ENCODE measurements at regions not wholly inside any gene's neighbourhood (a gene's known extent, or its start where the extent isn't known, plus 50 kb on each side); places are given as distances from the start of the nearest gene placed in this dataset.

DNA sequence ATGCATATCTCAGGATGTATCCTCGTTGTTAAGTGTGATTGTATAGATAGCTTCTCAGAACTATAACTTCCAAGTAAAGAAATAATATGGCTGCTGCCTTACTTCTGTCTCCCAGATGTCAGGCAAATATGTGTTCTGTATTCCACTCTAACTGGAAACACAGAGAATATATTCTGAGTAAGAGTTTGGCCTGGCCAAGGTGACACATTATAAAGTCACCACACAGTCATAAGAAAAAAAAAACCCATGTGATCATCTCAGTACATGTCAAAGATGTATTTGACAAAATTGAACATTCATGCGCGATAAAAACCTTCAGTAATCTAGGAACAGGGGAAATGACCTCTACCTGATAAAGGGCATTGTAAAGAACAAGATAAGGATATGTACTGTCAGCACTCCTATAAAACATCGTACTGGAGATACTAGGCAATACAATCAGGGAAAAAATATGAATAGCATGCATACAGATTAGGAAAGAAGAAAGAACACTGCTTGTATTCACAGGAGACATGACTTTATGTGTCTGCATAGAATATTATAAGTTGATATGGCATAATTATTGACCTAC, 207.1 kb downstream of the ZNF330 start:
- no peaks in the 10 kb centered on the region for H3K4me1 ChIP-seq (ENCODE audit: low read depth, poor library complexity, severe bottlenecking)

DNA sequence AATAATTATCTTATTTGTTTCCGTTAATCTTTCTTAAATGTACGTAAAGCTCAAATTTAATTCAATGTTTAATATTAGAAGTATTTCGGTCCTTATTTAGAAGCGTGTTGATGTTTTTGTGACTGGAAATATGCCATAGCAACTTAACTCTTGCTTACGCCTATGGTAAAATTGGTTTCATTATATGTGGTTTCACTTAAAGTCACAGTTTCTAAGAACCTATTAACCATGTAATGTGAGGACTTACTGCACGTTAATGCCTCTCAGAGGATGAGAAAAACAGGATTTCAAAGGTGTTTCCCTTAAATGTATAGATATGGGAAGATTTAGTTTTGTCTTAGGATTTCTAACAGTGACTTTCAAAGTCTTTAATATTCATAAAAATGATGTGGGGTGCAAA, 206.4 kb upstream of the IL15 start:
- H4K20me1 ChIP-seq (ENCODE audit: insufficient read depth): no peaks in the 10 kb centered on the region
- H3K79me2 ChIP-seq (ENCODE audit: insufficient read depth, low read depth): no peaks in the 10 kb centered on the region
- no peak overlapping the region for H2AFZ ChIP-seq (ENCODE audit: low read depth)
- H3K27me3 ChIP-seq (ENCODE audit: insufficient read depth, low read depth): no peaks in the 10 kb centered on the region
- no peak overlapping the region for H3K27ac ChIP-seq
- TF ChIP-seq, protein P1, sequence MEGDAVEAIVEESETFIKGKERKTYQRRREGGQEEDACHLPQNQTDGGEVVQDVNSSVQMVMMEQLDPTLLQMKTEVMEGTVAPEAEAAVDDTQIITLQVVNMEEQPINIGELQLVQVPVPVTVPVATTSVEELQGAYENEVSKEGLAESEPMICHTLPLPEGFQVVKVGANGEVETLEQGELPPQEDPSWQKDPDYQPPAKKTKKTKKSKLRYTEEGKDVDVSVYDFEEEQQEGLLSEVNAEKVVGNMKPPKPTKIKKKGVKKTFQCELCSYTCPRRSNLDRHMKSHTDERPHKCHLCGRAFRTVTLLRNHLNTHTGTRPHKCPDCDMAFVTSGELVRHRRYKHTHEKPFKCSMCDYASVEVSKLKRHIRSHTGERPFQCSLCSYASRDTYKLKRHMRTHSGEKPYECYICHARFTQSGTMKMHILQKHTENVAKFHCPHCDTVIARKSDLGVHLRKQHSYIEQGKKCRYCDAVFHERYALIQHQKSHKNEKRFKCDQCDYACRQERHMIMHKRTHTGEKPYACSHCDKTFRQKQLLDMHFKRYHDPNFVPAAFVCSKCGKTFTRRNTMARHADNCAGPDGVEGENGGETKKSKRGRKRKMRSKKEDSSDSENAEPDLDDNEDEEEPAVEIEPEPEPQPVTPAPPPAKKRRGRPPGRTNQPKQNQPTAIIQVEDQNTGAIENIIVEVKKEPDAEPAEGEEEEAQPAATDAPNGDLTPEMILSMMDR (conservative IDR thresholded peaks at IDR 0.05; ENCODE audit: low read depth, low read length): no peak
- H3K4me2 ChIP-seq: no peak overlapping the region
- no peaks in the 10 kb centered on the region for H3K4me1 ChIP-seq (ENCODE audit: low read depth, poor library complexity, severe bottlenecking)
- no peak overlapping the region for H3K9ac ChIP-seq
- no peaks in the 10 kb centered on the region for H3K36me3 ChIP-seq (ENCODE audit: insufficient read depth)
- H3K4me3 ChIP-seq (IDR thresholded peaks at IDR 0.05; ENCODE audit: insufficient read depth, low read depth, low read length): no peak overlapping the region

More for the DNA sequence above, 207.1 kb downstream of the ZNF330 start:
- H4K20me1 ChIP-seq (ENCODE audit: insufficient read depth): no peaks in the 10 kb centered on the region
- H3K27ac ChIP-seq: no peak overlapping the region
- H3K4me2 ChIP-seq: no peak overlapping the region
- no peak overlapping the region for H3K9ac ChIP-seq
- H3K36me3 ChIP-seq (ENCODE audit: insufficient read depth): no peaks in the 10 kb centered on the region
- no peak overlapping the region for H3K4me3 ChIP-seq (IDR thresholded peaks at IDR 0.05; ENCODE audit: insufficient read depth, low read depth, low read length)
- H3K27me3 ChIP-seq (ENCODE audit: insufficient read depth, low read depth): no peaks in the 10 kb centered on the region
- H3K79me2 ChIP-seq (ENCODE audit: insufficient read depth, low read depth): no peaks in the 10 kb centered on the region
- TF ChIP-seq, protein P1 (conservative IDR thresholded peaks at IDR 0.05; ENCODE audit: low read depth, low read length): no peak
- H2AFZ ChIP-seq (ENCODE audit: low read depth): no peak overlapping the region

DNA sequence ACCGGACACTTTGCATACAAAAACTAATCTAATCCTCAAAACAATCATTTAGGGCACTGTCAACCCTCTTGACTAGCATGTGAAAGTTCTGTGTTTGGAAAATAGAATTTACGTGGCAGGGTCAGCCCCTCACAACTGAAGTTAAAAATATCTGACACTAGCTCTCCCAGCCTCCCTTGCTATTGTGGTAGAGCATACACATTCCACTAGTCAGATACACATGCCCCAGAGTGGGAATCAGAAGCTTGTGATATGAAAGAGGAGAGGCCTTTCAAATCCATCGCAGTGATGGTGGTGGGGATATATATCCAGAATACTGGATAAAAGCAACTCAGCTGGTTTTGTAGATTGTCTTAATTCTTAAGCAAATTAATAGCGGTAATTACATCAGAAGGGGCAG, 205.7 kb upstream of the IL15 start:
- TF ChIP-seq, protein P1 (conservative IDR thresholded peaks at IDR 0.05; ENCODE audit: low read depth, low read length): no peak

DNA sequence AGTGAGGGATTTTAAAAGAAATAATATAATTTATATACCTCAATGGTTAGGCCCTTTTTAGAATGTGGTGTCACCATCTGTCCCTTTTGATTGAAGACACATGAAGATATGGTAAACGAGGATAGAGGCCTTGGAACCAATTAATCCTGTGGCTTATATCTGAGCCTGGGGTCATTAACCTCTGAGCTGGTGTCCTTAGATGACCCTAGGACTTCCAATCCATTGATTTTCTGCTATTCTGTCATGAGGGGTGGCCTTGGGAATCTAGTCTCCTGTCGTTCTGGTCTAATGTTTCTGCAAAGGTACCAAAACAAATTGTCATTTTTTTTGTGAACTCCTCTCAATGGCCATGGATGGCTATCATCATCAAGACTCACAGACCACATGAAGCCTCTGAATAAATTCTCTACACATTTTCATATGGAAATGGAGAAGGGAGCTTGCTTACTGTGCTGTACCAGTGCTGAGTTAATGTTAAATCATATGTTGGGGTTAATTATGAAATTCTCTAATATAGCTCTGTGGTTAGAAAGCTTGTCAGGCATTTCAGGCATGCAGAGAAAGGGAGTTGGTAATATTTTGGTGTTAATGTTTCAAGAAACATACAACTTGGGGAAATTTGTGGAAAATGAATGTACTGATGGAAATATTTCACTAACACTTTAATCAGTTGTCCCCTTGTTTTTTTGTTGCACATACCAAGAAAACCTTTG, 204.2 kb upstream of the IL15 start:
- no peak overlapping the region for H3K27ac ChIP-seq
- H2AFZ ChIP-seq (ENCODE audit: low read depth): no peak overlapping the region
- H4K20me1 ChIP-seq (ENCODE audit: insufficient read depth): no peaks in the 10 kb centered on the region
- H3K4me1 ChIP-seq (ENCODE audit: low read depth, poor library complexity, severe bottlenecking): no peaks in the 10 kb centered on the region
- no peaks in the 10 kb centered on the region for H3K79me2 ChIP-seq (ENCODE audit: insufficient read depth, low read depth)
- no peak overlapping the region for H3K4me3 ChIP-seq (IDR thresholded peaks at IDR 0.05; ENCODE audit: insufficient read depth, low read depth, low read length)
- no peak overlapping the region for H3K4me2 ChIP-seq
- H3K27me3 ChIP-seq (ENCODE audit: insufficient read depth, low read depth): no peaks in the 10 kb centered on the region
- TF ChIP-seq, protein P1 (conservative IDR thresholded peaks at IDR 0.05; ENCODE audit: low read depth, low read length): no peak
- H3K36me3 ChIP-seq (ENCODE audit: insufficient read depth): no peaks in the 10 kb centered on the region
- H3K9ac ChIP-seq: no peak overlapping the region

More for the DNA sequence above, 205.7 kb upstream of the IL15 start:
- Histone ChIP-seq H3K9ac (no peak overlapping the region), H3K27ac (no peak overlapping the region), H2AFZ (ENCODE audit: low read depth) (no peak overlapping the region), H3K4me1 (ENCODE audit: low read depth, poor library complexity, severe bottlenecking) (no peaks in the 10 kb centered on the region), H3K4me3 (IDR thresholded peaks at IDR 0.05; ENCODE audit: insufficient read depth, low read depth, low read length) (no peak overlapping the region), H3K4me2 (no peak overlapping the region), H3K79me2 (ENCODE audit: insufficient read depth, low read depth) (no peaks in the 10 kb centered on the region), H3K36me3 (ENCODE audit: insufficient read depth) (no peaks in the 10 kb centered on the region), H4K20me1 (ENCODE audit: insufficient read depth) (no peaks in the 10 kb centered on the region), H3K27me3 (ENCODE audit: insufficient read depth, low read depth) (no peaks in the 10 kb centered on the region)

All from KMS-11 (cell line).